Stomach (tissue), 4 donors: ENCODE measurements at regions not wholly inside any gene's neighbourhood (a gene's known extent, or its start where the extent isn't known, plus 50 kb on each side); places are given as distances from the start of the nearest gene placed in this dataset.
A peak's percentile ranks its signal among the peaks of the same experiment; 100 is the strongest.

Experiments
- CTCF ChIP-seq, 7 experiments: fragments of 450-650 bp in 4 of 7; fragments of 200-600 bp in 3 of 7; sonication (generic) in 3 of 7; IDR thresholded peaks; one replicate each; pipeline ENCODE4 v1.5.1; 2016 to 2019; ENCODE audit warnings: antibody characterized with exemption in 7 of 7, control low read depth in 2 of 7, mild to moderate bottlenecking in 1 of 7
- POLR2AphosphoS5 ChIP-seq, 3 donors: sonication (generic); formaldehyde crosslinking; IDR thresholded peaks; one replicate each; pipeline ENCODE4 v1.6.1; 2016; ENCODE audit warnings: antibody characterized with exemption in 3 of 3

- TF ChIP-seq POLR2AphosphoS5 (IDR thresholded peaks at IDR 0.05) (peak in 1 of 3 donors; percentile 35), CTCF (IDR thresholded peaks at IDR 0.05) (no peak)
These were observed 125.3 kb downstream of the TSHZ3 start for GRCh38 chr19:31223740-31224534.
